GM21576 (cell line): ENCODE measurements at regions not wholly inside any gene's neighbourhood (a gene's known extent, or its start where the extent isn't known, plus 50 kb on each side); places are given as distances from the start of the nearest gene placed in this dataset.

Experiments used
- ATAC-seq: cut with Tn5 transposase; IDR thresholded peaks from one replicate; pipeline ENCODE4 v1.9.1; 2021; ENCODE audit warnings: mild to moderate bottlenecking, moderate library complexity; ENCODE audit not compliant: unreplicated experiment

GRCh38 chr10:24104895-24105294 lies 104.0 kb upstream of the KIAA1217 start:
- no peak for ATAC-seq

GRCh38 chr10:24113901-24114300 lies 95.0 kb upstream of the KIAA1217 start:
- no peak for ATAC-seq

GRCh38 chr10:24114556-24114955 lies 94.4 kb upstream of the KIAA1217 start:
- no peak for ATAC-seq

GRCh38 chr10:24115403-24115802 lies 93.5 kb upstream of the KIAA1217 start:
- ATAC-seq: no peak

GRCh38 chr10:24118246-24118645 lies 90.7 kb upstream of the KIAA1217 start:
- no peak for ATAC-seq

GRCh38 chr10:24119896-24120295 lies 89.0 kb upstream of the KIAA1217 start:
- no peak for ATAC-seq

- no peak for ATAC-seq
These were observed 88.3 kb upstream of the KIAA1217 start for GRCh38 chr10:24120646-24121045.

GRCh38 chr10:24127516-24127915 lies 81.4 kb upstream of the KIAA1217 start:
- ATAC-seq: no peak

- ATAC-seq: no peak
These were observed 80.7 kb upstream of the KIAA1217 start for GRCh38 chr10:24128066-24128730.

GRCh38 chr10:24132741-24133140 lies 76.2 kb upstream of the KIAA1217 start:
- no peak for ATAC-seq

GRCh38 chr10:24133835-24134234 lies 75.1 kb upstream of the KIAA1217 start:
- ATAC-seq: no peak

- ATAC-seq: no peak
These were observed 72.9 kb upstream of the KIAA1217 start for GRCh38 chr10:24136070-24136469.

- no peak for ATAC-seq
These were observed 61.6 kb upstream of the KIAA1217 start for GRCh38 chr10:24147321-24147720.

- no peak for ATAC-seq
These were observed 59.3 kb upstream of the KIAA1217 start for GRCh38 chr10:24149640-24150039.

GRCh38 chr10:24150853-24151252 lies 58.1 kb upstream of the KIAA1217 start:
- ATAC-seq: no peak

- ATAC-seq: no peak
These were observed 56.7 kb upstream of the KIAA1217 start for GRCh38 chr10:24152270-24152669.

GRCh38 chr10:24153031-24153430 lies 55.9 kb upstream of the KIAA1217 start:
- ATAC-seq: no peak

GRCh38 chr10:24153537-24153936 lies 55.4 kb upstream of the KIAA1217 start:
- ATAC-seq: no peak

GRCh38 chr10:24156686-24157085 lies 52.3 kb upstream of the KIAA1217 start:
- ATAC-seq: no peak

- no peak for ATAC-seq
These were observed 51.4 kb upstream of the KIAA1217 start for GRCh38 chr10:24157567-24157966.
